OCI-LY7 (cell line): ENCODE measurements at regions not wholly inside any gene's neighbourhood (a gene's known extent, or its start where the extent isn't known, plus 50 kb on each side); places are given as distances from the start of the nearest gene placed in this dataset.

Experiments
- BruUV-seq: library from RNA; stranded (reverse); fragments of 400-500 nt; replicated peaks from 2 replicates; lab custom pipeline; 2021; lab: Mats Ljungman, UMichigan
- CTCF ChIA-PET: fragments of 300-600 bp; sonication (Branson Sonifier 250); formaldehyde crosslinking; loops from one replicate; lab custom pipeline; 2022; ENCODE audit warnings: antibody characterized with exemption; ENCODE audit not compliant: unreplicated experiment; lab: Charles Lee
- POLR2A ChIA-PET: fragments of 300-600 bp; sonication (Branson Sonifier 250); formaldehyde crosslinking; loops from one replicate; lab custom pipeline; 2022; ENCODE audit warnings: antibody characterized with exemption; lab: Charles Lee
- DNase-seq: peaks from one replicate; pipeline ENCODE4 v3.0.0-alpha.2; 2015; ENCODE audit warnings: low spot score
- H2AFZ ChIP-seq: fragments of 200-600 bp; sonication (generic), shearing (Covaris generic); 2 replicates; pipeline ENCODE4 v1.6.1; 2014; ENCODE audit warnings: mild to moderate bottlenecking, antibody characterized with exemption, low read length, moderate library complexity
- H3K27ac ChIP-seq: fragments of 200-600 bp; sonication (generic); 2 replicates; pipeline ENCODE4 v1.5.1; 2014; ENCODE audit warnings: mixed run types, low read depth, mild to moderate bottlenecking, moderate library complexity, low read length, inconsistent platforms; ENCODE audit not compliant: poor library complexity, severe bottlenecking
- H3K36me3 ChIP-seq: fragments of 200-600 bp; sonication (generic); 2 replicates; pipeline ENCODE4 v1.6.1; 2014; ENCODE audit warnings: mild to moderate bottlenecking, antibody characterized with exemption, low read length, moderate library complexity, mixed read lengths; ENCODE audit not compliant: insufficient read depth
- H3K4me1 ChIP-seq: fragments of 200-600 bp; sonication (generic); 2 replicates; pipeline ENCODE4 v1.5.1; 2014; ENCODE audit warnings: mild to moderate bottlenecking, low read length; ENCODE audit not compliant: insufficient read depth, poor library complexity, severe bottlenecking
- H3K4me2 ChIP-seq: fragments of 200-600 bp; sonication (generic); 2 replicates; pipeline ENCODE4 v1.6.1; 2014; ENCODE audit warnings: mild to moderate bottlenecking, low read length
- H3K4me3 ChIP-seq: fragments of 200-600 bp; sonication (generic); 2 replicates; pipeline ENCODE4 v1.5.1; 2014; ENCODE audit warnings: mild to moderate bottlenecking, low read depth, low read length; ENCODE audit not compliant: poor library complexity, severe bottlenecking
- H3K79me2 ChIP-seq: fragments of 200-600 bp; sonication (generic); 2 replicates; pipeline ENCODE4 v1.6.1; 2016; ENCODE audit warnings: low read depth, mild to moderate bottlenecking, low read length, moderate library complexity, mixed read lengths; ENCODE audit not compliant: insufficient read depth
- H3K9me2 ChIP-seq: fragments of 200-600 bp; sonication (generic); 2 replicates; pipeline ENCODE4 v1.6.1; 2016; ENCODE audit warnings: mild to moderate bottlenecking, low read length, mixed read lengths; ENCODE audit not compliant: insufficient read depth
- H3K9me3 ChIP-seq: fragments of 200-600 bp; sonication (generic); 2 replicates; pipeline ENCODE4 v1.6.1; 2014; ENCODE audit warnings: mild to moderate bottlenecking, mixed run types, low read length, mixed read lengths
- H4K20me1 ChIP-seq: fragments of 200-600 bp; sonication (generic); 2 replicates; pipeline ENCODE4 v1.6.1; 2014; ENCODE audit warnings: mild to moderate bottlenecking, antibody characterized with exemption, low read length, moderate library complexity, mixed read lengths; ENCODE audit not compliant: insufficient read depth
- CTCF ChIP-seq: fragments of 200-600 bp; sonication (generic); conservative IDR thresholded peaks from 2 replicates; pipeline ENCODE4 v1.5.1; 2014; ENCODE audit warnings: mild to moderate bottlenecking, antibody characterized with exemption, low read length, moderate library complexity, mixed read lengths
- EZH2phosphoT487 ChIP-seq: fragments of 200-600 bp; sonication (generic); IDR thresholded peaks from 2 replicates; pipeline ENCODE4 v1.6.1; 2018; ENCODE audit warnings: low read depth, borderline replicate concordance, mild to moderate bottlenecking, mixed run types, antibody characterized with exemption, low read length, moderate library complexity, mixed read lengths
- intact Hi-C: fragments of 100-400 bp; cut with micrococcal nuclease; formaldehyde crosslinking; loops from one replicate; pipeline ENCODE4 v1.10.0; 2022; ENCODE audit not compliant: unreplicated experiment

GRCh38 chr3:177591379-177591778, 394.1 kb upstream of the TBL1XR1 start:
- Histone ChIP-seq H3K4me2 (no peak overlapping the region), H3K79me2 (no peaks in the 10 kb centered on the region), H3K4me1 (no peaks in the 10 kb centered on the region), H3K9me2 (no peaks in the 10 kb centered on the region), H3K27ac (no peak overlapping the region), H3K36me3 (no peaks in the 10 kb centered on the region), H3K9me3 (no peaks in the 10 kb centered on the region), H4K20me1 (no peaks in the 10 kb centered on the region), H2AFZ (no peak overlapping the region), H3K4me3 (no peak overlapping the region)
- no TSS peak for BruUV-seq
- CTCF ChIA-PET: no interaction called here
- intact Hi-C loops: no loop called here
- POLR2A ChIA-PET: interaction anchor here (0.7 to 1.2 kb wide), 4 partner anchors 11 to 191 kb away, joined by 3 to 4 read pairs (median 3); no protein-coding TSS in a partner anchor
- TF ChIP-seq CTCF: no peak
- DNase-seq: no peak

- Histone ChIP-seq H3K27ac (no peak overlapping the region), H2AFZ (no peak overlapping the region), H3K4me3 (no peak overlapping the region), H3K4me2 (no peak overlapping the region), H3K4me1 (peaks cover 18% of the 10 kb centered on the region), H3K36me3 (no peaks in the 10 kb centered on the region), H3K9me3 (no peaks in the 10 kb centered on the region), H3K79me2 (no peaks in the 10 kb centered on the region), H3K9me2 (no peaks in the 10 kb centered on the region), H4K20me1 (no peaks in the 10 kb centered on the region)
- no peak for DNase-seq
- ChIA-PET CTCF (no interaction called here), POLR2A (no interaction called here)
- no peak for TF ChIP-seq CTCF
- TF ChIP-seq EZH2phosphoT487: no peak
- BruUV-seq: no TSS peak
- intact Hi-C loops: no loop called here
These were observed 396.8 kb upstream of the TBL1XR1 start for GRCh38 chr3:177594096-177594495.

GRCh38 chr3:177595530-177596188, 398.4 kb upstream of the TBL1XR1 start:
- ChIA-PET POLR2A (interaction anchor here (0.5 to 0.7 kb wide), 2 partner anchors 35 to 65 kb away, joined by 3 to 5 read pairs; no protein-coding TSS in a partner anchor), CTCF (no interaction called here)
- Histone ChIP-seq H4K20me1 (no peaks in the 10 kb centered on the region), H3K36me3 (no peaks in the 10 kb centered on the region), H2AFZ (no peak overlapping the region), H3K79me2 (no peaks in the 10 kb centered on the region), H3K4me1 (peaks cover 18% of the 10 kb centered on the region), H3K9me3 (no peaks in the 10 kb centered on the region), H3K27ac (no peak overlapping the region), H3K4me3 (no peak overlapping the region), H3K4me2 (no peak overlapping the region), H3K9me2 (no peaks in the 10 kb centered on the region)
- no TSS peak for BruUV-seq
- DNase-seq: no peak
- no peak for TF ChIP-seq EZH2phosphoT487
- TF ChIP-seq CTCF: no peak
- intact Hi-C loops: no loop called here
